NCI-H128 (cell line): ENCODE measurements at regions not wholly inside any gene's neighbourhood (a gene's known extent, or its start where the extent isn't known, plus 50 kb on each side); places are given as distances from the start of the nearest gene placed in this dataset.

Experiments used
- DNase-seq: peaks from one replicate; lab custom pipeline; 2025; ENCODE audit not compliant: unreplicated experiment; lab: John Stamatoyannopoulos, UW

DNA sequence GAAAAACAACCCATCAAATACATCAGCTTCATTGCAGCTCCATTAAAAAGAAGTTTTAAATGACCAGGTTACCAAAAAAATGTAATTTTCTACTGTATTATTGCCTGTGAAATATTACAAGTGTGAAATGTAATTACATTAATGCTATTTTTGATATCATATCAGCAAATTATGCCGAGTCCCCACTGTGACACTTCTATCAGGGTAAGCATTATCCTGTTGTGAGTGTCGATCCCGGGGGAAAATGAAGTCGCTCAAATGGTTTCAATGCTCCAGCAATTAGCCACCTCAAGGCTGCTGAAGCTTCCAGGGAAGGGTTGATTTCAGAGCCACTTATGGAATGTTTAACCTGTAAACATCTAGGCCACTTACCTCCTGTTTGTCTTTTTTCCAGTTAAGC lies 70.4 kb downstream of the RCN1 start:
- no peak for DNase-seq

DNA sequence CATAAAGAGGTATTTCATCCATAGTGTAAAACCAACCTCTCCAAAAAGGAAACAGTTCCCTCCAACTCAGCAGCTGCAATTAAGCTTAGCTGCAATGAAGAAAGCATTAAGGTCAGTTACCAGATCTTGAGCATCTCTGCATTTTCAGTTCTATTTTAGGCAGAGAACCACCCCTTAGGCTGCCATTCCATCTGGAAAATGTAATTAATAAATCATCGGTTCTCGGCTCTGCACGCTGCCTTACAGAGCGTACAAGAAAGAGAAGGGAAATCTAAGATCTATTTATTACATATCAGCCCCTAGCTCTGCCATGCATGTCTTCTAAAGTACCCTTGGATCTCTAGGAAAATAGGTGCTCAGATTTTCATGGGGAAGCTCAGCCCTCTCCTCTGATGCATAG lies 71.5 kb downstream of the RCN1 start:
- DNase-seq = no peak

DNA sequence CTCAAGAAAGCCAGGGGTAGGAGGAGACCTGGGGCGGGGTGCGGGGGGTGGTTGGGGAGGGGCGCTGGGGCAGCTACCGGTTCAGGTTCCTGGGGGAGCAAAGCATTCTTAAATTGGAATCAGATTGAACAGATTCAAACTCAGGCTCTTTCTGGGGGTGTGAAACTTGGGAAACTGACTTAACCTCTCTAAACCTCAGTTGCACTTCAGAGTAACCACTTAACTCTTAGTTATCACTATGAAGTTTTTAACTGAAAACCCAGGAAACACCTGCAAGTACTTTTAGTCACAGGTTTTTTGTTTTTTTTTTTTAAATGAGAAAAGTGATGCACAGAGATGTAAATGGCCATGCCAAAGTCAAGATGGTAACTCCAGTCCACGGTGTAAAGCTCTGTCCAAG lies 72.0 kb downstream of the RCN1 start:
- DNase-seq = no peak

DNA sequence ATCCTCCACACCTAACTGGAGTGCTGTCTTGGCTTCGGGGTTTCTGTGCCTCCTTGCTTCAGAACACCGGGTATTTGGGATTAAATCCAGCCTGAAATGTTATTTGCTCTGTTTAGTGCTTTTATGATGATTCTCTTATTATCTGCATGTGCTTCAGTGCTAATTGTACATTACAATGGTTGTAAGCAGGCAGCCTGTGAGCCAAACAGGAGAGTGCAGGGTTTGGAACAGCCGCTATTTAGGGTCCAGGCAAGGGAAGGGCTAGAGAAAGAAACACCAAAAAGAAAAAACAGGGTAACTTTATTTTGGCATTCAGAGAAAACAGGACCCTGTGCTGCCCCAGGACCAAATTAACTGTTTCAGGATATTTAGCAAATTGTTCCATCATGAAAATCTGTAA lies 72.7 kb downstream of the RCN1 start:
- DNase-seq = no peak

DNA sequence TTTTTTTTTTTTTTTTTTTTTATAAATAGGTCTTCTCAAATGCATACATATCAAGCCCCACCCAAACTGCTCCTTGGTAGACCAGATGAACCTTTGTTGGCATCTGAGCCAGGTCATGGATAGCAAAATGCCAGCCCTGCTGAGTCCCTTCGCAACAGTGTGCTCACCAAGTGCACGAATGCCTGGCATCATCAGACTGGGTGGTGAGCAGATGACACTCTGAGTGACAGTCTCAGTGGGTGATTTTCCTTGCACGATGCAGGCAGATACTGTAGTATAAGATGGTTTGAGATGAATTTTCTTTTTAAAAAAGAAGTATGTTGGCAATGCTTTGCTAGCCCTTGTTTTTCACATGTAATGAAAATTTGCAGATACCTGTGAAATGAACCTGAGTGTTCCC lies 74.0 kb downstream of the RCN1 start:
- no peak for DNase-seq

DNA sequence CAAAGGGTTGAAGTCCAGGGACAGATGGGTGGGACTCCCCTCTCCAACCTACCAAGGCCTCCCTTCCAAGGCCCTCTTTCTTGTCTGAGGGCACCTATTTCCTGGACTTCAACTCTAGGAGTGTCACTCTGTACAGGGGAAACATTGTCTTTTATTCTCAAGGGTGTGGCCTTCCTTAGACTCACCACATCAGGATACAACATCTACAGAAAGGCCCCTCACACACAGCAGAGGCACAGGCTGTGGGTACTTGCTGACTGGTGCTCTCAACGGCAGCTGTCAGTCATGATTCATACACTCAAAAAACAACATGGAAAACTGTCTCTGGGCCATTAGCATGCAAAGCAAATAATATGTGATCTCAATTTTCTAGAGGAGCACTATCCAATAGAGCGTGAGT lies 78.0 kb downstream of the RCN1 start:
- no peak for DNase-seq

DNA sequence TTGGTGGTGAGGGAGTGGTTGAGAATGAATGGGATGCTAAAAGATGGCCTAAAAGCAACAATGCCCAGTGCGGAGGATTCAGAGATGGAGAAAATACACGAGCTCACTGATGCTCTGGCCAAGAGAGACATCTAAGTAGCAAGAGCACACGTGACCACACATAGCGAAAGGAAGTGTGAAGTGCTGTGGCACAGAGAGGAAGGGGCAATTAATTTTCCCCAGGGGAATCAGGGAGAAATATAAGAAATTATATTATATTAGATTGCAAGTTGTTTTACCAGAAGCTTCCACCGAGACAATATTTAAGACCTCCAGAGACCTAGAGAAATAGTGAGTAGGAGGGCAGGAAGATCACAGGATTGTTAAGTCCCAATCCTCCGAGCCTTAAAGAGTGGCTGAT lies 80.6 kb downstream of the RCN1 start:
- DNase-seq = no peak

DNA sequence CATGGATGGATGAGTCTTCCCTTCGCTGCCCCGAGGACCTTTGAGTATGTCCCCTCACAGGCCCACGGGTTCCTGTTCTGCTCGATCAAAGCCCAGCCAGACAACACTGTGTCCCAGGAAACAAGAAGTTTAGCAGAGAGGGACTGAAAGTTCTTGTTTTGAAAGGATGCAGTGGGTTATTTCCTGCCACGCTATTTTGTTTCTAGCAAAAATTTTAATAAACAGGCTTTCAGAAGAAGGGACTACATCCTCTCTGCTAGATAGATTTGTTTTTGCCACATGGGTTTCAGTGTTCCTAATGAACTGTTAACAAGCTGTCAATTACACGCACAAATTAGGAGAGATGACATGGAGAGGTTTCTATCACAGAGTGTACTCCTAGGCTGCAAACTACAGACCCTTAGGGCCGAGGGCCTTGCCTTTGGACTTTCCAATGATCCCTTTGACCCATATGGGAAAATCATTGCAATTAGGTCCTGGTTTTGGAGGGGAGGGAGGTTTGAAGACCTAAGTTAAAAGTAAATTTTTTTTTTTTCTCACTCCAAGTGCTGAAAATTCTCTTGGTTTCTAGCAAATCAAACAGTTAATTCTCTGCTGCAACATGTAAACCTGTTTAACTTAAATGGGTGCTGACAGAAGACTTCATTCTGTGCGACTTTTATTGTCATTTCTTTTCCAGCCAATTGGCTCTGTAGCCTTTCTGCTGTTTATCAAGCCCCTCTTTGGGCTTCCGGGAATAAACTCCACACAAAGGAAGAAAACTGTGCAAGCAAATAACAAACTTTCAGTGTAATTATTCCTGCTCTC lies 81.4 kb downstream of the RCN1 start:
- no peak for DNase-seq

DNA sequence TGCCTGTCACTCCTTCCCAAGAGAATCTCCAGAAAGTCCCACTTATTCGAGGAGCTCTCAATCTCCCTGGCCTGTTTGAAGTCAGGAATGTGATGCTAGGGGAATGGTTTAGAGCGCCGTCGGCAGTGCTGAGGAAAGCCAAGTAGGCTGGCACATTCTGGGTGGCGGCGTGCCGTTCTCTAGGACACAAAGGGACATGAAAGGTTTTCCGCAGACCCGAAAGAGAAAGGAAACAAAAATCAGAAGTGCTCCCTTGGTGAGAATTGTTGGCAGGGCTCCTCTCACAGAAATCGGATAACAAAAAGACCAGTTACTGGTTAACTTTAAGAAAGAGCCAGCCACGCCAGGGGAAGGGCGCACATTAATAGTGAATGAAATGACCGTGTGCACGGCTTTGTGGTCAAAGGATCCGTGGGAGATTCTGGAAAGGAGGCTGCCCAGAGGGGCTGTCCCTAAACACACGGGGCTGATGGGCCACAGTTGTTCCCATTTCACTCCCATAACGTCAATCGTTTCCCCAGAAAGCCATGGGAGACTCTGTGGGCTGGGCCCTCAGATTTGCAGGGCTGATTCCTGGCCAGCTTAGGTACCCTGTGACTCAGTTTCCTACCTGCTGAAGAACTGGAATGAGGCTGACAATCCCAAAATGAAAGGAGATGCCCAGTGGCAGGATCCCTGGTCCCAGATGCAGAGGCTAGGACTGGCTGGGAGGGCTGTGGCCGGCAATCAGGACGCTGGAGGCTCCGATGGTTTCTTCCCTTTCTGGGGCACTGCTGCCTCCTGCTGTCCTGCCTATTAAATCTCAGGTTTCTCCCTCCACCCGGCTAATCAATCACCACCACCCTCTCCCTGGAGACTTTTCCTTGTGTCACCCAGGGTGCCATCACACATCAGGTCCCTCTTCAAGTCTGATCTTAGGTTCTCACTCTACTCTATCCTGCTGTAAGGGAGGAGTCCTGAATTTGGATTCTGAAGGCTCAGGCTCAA lies 82.3 kb downstream of the RCN1 start:
- DNase-seq = no peak

DNA sequence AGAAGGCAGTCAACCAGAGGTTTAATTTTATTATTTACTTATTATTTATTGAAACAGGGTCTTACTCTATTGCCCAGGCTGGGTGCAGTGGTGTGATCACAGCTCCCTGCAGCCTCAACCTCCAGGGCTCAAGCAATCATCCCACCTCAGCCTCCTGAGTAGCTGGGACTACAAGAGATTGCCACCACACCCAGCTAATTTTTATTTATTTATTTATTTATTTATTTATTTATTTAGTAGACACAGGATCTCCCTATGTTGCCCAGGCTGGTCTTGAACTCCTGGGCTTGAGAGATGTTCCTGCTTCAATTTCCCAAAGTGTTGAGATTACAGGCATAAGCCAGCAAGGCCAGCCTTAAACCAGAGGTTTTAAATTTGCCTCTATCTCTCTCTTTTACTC lies 83.1 kb downstream of the RCN1 start:
- no peak for DNase-seq

DNA sequence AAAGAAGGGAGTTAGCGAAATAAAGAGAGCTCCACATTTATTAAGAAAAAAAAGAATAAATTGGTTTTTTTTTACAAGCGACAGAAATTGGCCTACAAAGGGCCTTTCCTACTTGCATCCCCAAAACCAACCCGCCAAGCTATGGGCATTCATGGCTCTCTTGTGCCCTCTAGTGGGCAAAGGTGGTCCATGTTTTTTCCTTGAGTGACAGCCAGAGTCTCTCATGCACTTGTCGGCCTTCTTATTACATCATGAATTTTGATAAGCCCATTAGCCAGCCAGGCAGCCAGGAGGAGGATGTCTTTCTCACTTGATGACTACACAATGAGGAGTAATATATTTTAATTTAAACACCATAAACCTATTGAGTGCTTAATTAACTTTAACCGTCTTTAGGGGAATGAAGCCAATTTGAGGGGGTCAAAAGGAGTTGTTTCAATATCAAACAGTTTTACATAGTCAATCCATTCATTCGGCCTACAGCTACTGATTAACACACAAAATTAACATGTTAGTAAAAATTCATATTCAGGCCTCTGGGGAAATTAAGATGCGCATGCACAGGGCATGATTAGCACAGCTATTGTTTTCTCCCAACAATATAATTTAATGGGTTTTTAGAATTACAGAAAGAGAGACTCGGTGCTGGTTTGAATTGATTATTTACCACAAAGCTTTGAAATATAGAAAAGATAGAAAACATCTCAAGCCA lies 85.5 kb downstream of the RCN1 start:
- peak; percentile 39 for DNase-seq

DNA sequence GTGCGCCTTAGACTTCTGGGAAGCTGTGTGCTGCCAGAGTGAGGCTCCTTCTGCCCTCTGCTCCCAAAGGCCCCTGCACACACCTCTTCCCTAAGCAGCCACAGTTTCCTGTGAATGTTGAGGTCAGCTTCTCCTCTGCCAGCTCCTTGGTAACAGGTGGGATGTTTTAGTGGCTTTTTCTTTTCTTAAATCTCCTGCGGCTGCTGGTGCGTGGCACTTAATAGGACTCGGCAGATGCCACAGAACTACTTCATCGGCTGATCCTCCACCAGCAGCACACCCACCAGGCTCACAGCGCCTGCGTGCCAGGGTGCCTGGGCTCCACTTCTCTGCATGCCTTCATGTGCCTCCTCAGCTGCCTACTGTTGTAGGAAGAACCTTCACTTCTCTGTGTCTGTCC lies 87.8 kb downstream of the RCN1 start:
- no peak for DNase-seq

DNA sequence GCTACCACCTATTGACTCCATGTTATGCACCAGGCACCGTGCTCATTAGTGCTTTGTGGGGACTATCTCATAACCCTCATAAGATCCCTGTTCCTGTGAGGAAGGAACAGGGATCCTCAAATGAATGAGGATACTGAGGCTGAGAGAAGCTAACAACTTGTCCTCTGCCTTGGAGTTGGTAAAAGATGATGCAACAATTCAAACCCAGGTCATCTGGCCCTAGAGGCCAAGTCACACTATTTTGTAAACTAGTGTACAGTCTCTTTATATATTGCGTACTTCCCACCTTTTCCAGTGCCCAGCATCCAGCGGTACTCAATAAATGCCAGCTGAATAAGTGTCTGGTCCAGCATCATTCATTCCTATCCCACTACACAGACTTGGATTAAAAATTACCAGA lies 92.6 kb downstream of the RCN1 start:
- DNase-seq = no peak

DNA sequence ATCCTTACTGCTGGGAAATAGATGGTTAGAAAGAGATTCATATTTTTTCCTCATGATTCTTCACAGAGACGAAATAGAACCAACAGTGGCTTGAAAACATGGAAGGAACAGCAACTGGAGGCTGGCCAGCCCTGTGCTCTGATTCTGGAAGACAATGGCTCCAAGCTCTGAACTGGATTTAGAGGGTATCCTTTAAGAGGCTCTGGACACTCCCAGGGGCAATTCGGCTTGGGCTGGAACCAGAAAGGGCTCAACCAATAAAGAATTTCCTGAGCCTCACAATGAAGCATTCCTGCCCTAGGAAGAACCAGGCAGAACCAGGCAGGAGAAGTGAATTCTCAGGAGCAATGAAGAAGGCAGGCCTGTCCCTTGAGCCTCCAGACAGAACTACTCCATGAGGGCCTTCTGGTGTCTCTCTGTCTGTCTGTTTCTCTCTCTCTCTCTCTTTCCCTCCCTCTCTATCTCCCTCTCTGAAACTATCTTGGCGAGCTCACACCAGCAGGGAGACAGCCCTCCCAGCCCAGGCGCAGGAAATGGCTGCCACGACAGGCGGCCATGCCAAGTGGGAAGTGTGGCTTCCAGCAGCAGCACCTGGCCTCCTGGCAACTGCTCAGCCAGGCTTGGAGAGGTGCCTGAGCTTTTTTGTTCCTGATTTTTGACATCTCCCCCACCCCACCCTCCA lies 93.3 kb downstream of the RCN1 start:
- DNase-seq = no peak

DNA sequence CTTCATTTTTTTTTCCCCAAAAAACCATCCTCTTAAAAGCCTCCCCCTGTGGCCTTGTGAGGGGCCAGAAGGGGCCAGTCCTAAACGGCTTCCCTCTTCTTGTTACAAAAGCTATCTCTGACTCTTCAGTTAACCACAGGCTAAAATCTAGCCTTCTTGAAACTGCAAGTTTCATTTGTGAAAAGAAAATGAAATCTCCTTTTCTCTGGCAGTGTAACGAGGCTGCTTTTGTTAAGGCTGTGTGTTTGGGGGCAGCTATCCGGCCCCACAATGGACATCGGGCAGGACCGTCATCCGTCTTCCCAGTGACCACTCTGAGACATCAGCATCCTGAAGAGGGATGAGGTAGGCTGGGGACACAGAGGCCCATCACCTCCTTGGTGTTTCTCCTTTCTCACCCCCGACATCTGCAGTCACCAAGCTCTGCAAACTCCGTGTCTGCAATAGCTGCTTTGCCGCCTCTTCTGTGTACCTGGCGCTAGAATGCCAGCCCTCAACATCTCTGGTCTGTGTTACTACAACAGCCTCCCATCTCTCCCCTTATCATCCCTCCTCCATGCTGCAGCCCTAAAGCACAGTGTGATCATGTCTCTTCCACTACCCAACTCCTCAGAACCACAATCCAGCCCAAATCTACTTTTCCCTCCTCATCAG lies 94.0 kb downstream of the RCN1 start:
- no peak for DNase-seq

DNA sequence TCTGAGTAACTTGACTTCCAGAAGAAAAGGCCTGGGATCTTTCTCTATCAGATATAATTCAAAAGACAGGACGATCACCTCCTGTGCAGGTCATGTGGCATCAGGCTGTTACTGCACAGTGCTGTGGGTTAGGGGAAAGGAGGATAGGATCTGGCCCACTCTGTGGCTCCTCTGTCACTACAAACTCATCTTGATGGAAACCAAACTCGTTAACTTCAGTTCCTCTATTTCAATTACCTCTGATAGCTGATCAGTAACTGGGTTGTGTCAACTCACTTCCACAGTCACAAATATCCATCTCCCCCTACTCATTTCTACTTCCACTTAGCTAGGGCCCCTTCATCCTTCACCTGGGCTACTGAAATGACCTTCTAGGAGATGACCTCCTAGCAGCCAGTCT lies 95.2 kb downstream of the RCN1 start:
- no peak for DNase-seq

DNA sequence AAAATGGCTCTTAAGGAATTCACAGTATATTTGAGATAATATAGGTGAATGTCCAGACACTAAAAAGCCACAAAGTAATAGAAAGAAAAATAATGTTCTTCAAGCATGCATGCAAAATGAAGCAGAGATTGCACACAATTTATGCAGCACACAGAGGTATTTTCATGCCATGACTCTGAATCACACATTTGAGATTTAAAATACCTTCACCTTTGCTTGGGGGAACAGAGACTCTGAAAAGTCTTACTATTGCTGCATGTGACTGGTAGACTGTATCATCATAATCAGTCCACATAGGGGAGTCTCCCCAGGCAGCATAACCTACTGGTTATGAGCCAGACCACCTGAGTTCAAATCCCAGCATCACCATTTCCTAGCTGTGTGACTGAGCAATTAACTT lies 96.2 kb downstream of the RCN1 start:
- DNase-seq = no peak

DNA sequence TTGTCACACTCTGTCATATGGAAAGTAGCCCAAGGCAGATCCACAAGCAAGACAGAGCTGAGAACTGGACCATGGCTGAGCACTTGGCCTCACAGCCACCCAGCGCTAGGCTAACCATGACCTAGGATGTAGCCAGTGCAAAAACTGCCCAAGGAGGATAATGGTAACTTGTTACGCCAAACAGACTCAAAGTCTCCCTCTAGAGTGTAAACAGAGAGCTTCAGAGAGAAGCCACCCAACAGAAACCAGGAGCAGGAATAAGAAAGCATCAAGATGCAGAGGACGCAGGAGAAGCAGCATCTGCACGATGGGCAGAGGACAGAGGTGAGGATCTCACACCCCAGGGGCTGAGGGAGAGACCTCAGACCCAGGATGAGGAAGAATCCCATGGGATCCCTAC lies 97.9 kb downstream of the RCN1 start:
- no peak for DNase-seq

DNA sequence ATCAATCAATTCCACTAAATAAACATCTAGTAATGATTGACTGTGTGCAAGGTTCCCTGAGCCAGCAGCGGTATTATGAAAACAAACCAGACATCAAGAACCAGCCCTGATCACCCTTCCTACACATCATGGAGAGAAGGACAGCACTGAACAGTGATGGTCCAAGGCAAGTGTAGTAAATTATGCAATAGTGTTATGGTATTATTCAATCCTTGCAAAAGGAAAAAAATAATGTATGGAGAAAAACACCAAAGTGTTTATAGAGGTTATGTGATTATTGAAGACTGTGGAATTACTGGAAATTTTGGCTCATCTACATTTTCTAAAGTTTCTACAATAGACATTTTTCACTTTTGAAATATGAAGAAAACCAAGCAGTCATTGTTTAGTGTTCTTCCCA lies 105.3 kb downstream of the RCN1 start:
- no peak for DNase-seq

DNA sequence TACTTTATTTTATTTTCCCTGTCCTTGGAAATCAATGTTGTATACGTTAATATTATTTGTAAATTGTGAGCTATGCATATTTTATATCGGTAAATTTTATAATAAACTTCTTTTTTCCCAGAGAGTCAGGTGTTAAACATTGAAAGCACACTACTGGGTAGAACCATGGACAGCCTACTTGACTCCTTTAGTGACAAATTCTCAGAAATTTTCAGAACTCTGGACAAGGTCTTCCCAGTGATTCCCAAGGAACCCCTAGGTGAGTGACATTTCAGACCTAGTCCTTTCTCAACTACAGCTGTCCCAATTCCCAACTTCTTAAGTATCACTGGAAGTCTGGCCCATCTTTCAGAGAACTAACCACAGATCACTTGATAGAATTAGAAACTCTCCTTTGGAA lies 107.2 kb downstream of the RCN1 start:
- no peak for DNase-seq
